ENCODE measurements at regions not wholly inside any gene's neighbourhood (a gene's known extent, or its start where the extent isn't known, plus 50 kb on each side); places are given as distances from the start of the nearest gene placed in this dataset.

GRCh38 chr6:140594806-140595128, 1220.3 kb upstream of the CITED2 start:
- Mint-ChIP-seq H3K9me3 (peaks cover 22% of the 10 kb centered on the region), H3K4me1 (ENCODE audit: low read depth) (no peaks in the 10 kb centered on the region), H3K27me3 (no peaks in the 10 kb centered on the region), H3K4me3 (no peak overlapping the region), H3K27ac (no peak overlapping the region), H3K36me3 (ENCODE audit: low read depth) (no peaks in the 10 kb centered on the region)
- intact Hi-C loops (cut with micrococcal nuclease), result no loop called here

- no peaks in the 10 kb centered on the region for H3K27me3 Mint-ChIP-seq
- H3K36me3 Mint-ChIP-seq (ENCODE audit: low read depth), result no peaks in the 10 kb centered on the region
- H3K4me3 Mint-ChIP-seq, result no peak overlapping the region
- no peak overlapping the region for H3K27ac Mint-ChIP-seq
- peaks cover 22% of the 10 kb centered on the region for H3K9me3 Mint-ChIP-seq
- H3K4me1 Mint-ChIP-seq (ENCODE audit: low read depth), result no peaks in the 10 kb centered on the region
- intact Hi-C loops (cut with micrococcal nuclease), result no loop called here
These were observed 1218.4 kb upstream of the CITED2 start for GRCh38 chr6:140592877-140593276.

- intact Hi-C loops (cut with micrococcal nuclease), result no loop called here
- Mint-ChIP-seq H3K36me3 (ENCODE audit: low read depth) (no peaks in the 10 kb centered on the region), H3K9me3 (peaks cover 32% of the 10 kb centered on the region), H3K4me3 (no peak overlapping the region), H3K27ac (no peak overlapping the region), H3K27me3 (no peaks in the 10 kb centered on the region), H3K4me1 (ENCODE audit: low read depth) (no peaks in the 10 kb centered on the region)
These were observed 1216.2 kb upstream of the CITED2 start for GRCh38 chr6:140590641-140591040.

GRCh38 chr6:140586426-140587061, 1212.1 kb upstream of the CITED2 start:
- Mint-ChIP-seq H3K4me3 (no peak overlapping the region), H3K9me3 (peaks cover 19% of the 10 kb centered on the region), H3K4me1 (ENCODE audit: low read depth) (peaks cover 4% of the 10 kb centered on the region), H3K36me3 (ENCODE audit: low read depth) (no peaks in the 10 kb centered on the region), H3K27ac (no peak overlapping the region), H3K27me3 (no peaks in the 10 kb centered on the region)
- intact Hi-C loops (cut with micrococcal nuclease), result no loop called here

- H3K4me1 Mint-ChIP-seq (ENCODE audit: low read depth), result peaks cover 8% of the 10 kb centered on the region
- no peak overlapping the region for H3K4me3 Mint-ChIP-seq
- H3K9me3 Mint-ChIP-seq, result peaks cover 26% of the 10 kb centered on the region
- intact Hi-C loops (cut with micrococcal nuclease), result no loop called here
- H3K27me3 Mint-ChIP-seq, result no peaks in the 10 kb centered on the region
- no peaks in the 10 kb centered on the region for H3K36me3 Mint-ChIP-seq (ENCODE audit: low read depth)
- H3K27ac Mint-ChIP-seq, result no peak overlapping the region
These were observed 1207.2 kb upstream of the CITED2 start for GRCh38 chr6:140581601-140582000.

- Mint-ChIP-seq H3K27ac (no peak overlapping the region), H3K4me3 (no peak overlapping the region)
- intact Hi-C loops (cut with micrococcal nuclease), result no loop called here
These were observed 1205.5 kb upstream of the CITED2 start for GRCh38 chr6:140579918-140580317.

GRCh38 chr6:140576004-140576555, 1201.6 kb upstream of the CITED2 start:
- Mint-ChIP-seq H3K27ac (no peak overlapping the region), H3K4me3 (no peak overlapping the region)

More at GRCh38 chr6:140579918-140580317, 1205.5 kb upstream of the CITED2 start:
- no peaks in the 10 kb centered on the region for H3K36me3 Mint-ChIP-seq (ENCODE audit: low read depth)
- peaks cover 11% of the 10 kb centered on the region for H3K4me1 Mint-ChIP-seq (ENCODE audit: low read depth)
- no peaks in the 10 kb centered on the region for H3K27me3 Mint-ChIP-seq
- H3K9me3 Mint-ChIP-seq, result peaks cover 26% of the 10 kb centered on the region

GRCh38 chr6:140572867-140573266, 1198.4 kb upstream of the CITED2 start:
- intact Hi-C loops (cut with micrococcal nuclease), result no loop called here
- Mint-ChIP-seq H3K9me3 (peaks cover 10% of the 10 kb centered on the region), H3K4me3 (no peak overlapping the region), H3K4me1 (ENCODE audit: low read depth) (peaks cover 14% of the 10 kb centered on the region), H3K27me3 (no peaks in the 10 kb centered on the region), H3K36me3 (ENCODE audit: low read depth) (no peaks in the 10 kb centered on the region), H3K27ac (no peak overlapping the region)

More at GRCh38 chr6:140576004-140576555, 1201.6 kb upstream of the CITED2 start:
- H3K4me1 Mint-ChIP-seq (ENCODE audit: low read depth), result peaks cover 14% of the 10 kb centered on the region
- H3K27me3 Mint-ChIP-seq, result no peaks in the 10 kb centered on the region
- H3K36me3 Mint-ChIP-seq (ENCODE audit: low read depth), result no peaks in the 10 kb centered on the region
- peaks cover 16% of the 10 kb centered on the region for H3K9me3 Mint-ChIP-seq
- intact Hi-C loops (cut with micrococcal nuclease), result no loop called here

- no peak overlapping the region for H3K4me3 Mint-ChIP-seq
- no peak overlapping the region for H3K27ac Mint-ChIP-seq
- H3K36me3 Mint-ChIP-seq (ENCODE audit: low read depth), result no peaks in the 10 kb centered on the region
- H3K27me3 Mint-ChIP-seq, result no peaks in the 10 kb centered on the region
- peaks cover 10% of the 10 kb centered on the region for H3K9me3 Mint-ChIP-seq
- intact Hi-C loops (cut with micrococcal nuclease), result no loop called here
- H3K4me1 Mint-ChIP-seq (ENCODE audit: low read depth), result peaks cover 14% of the 10 kb centered on the region
These were observed 1197.7 kb upstream of the CITED2 start for GRCh38 chr6:140572129-140572528.

GRCh38 chr6:140571145-140571544, 1196.7 kb upstream of the CITED2 start:
- Mint-ChIP-seq H3K9me3 (peaks cover 10% of the 10 kb centered on the region), H3K4me1 (ENCODE audit: low read depth) (peaks cover 8% of the 10 kb centered on the region), H3K27me3 (no peaks in the 10 kb centered on the region), H3K36me3 (ENCODE audit: low read depth) (no peaks in the 10 kb centered on the region), H3K4me3 (no peak overlapping the region), H3K27ac (no peak overlapping the region)
- intact Hi-C loops (cut with micrococcal nuclease), result no loop called here

- Mint-ChIP-seq H3K4me1 (ENCODE audit: low read depth) (peaks cover 5% of the 10 kb centered on the region), H3K36me3 (ENCODE audit: low read depth) (no peaks in the 10 kb centered on the region), H3K27ac (no peak overlapping the region), H3K27me3 (no peaks in the 10 kb centered on the region), H3K4me3 (no peak overlapping the region), H3K9me3 (peaks cover 10% of the 10 kb centered on the region)
- intact Hi-C loops (cut with micrococcal nuclease), result no loop called here
These were observed 1193.0 kb upstream of the CITED2 start for GRCh38 chr6:140567466-140567865.

GRCh38 chr6:140566781-140567277, 1192.4 kb upstream of the CITED2 start:
- Mint-ChIP-seq H3K4me3 (no peak overlapping the region), H3K9me3 (peaks cover 10% of the 10 kb centered on the region), H3K4me1 (ENCODE audit: low read depth) (no peaks in the 10 kb centered on the region), H3K27ac (no peak overlapping the region), H3K36me3 (ENCODE audit: low read depth) (no peaks in the 10 kb centered on the region), H3K27me3 (no peaks in the 10 kb centered on the region)
- intact Hi-C loops (cut with micrococcal nuclease), result no loop called here

GRCh38 chr6:140563728-140564127, 1189.3 kb upstream of the CITED2 start:
- H3K27me3 Mint-ChIP-seq, result no peaks in the 10 kb centered on the region
- H3K4me3 Mint-ChIP-seq, result no peak overlapping the region
- H3K9me3 Mint-ChIP-seq, result peaks cover 8% of the 10 kb centered on the region
- no peaks in the 10 kb centered on the region for H3K36me3 Mint-ChIP-seq (ENCODE audit: low read depth)
- no peak overlapping the region for H3K27ac Mint-ChIP-seq
- peaks cover 5% of the 10 kb centered on the region for H3K4me1 Mint-ChIP-seq (ENCODE audit: low read depth)
- intact Hi-C loops (cut with micrococcal nuclease), result no loop called here

- H3K4me3 Mint-ChIP-seq, result no peak overlapping the region
- no peak overlapping the region for H3K27ac Mint-ChIP-seq
- H3K4me1 Mint-ChIP-seq (ENCODE audit: low read depth), result peaks cover 5% of the 10 kb centered on the region
- peaks cover 12% of the 10 kb centered on the region for H3K9me3 Mint-ChIP-seq
- H3K36me3 Mint-ChIP-seq (ENCODE audit: low read depth), result no peaks in the 10 kb centered on the region
- intact Hi-C loops (cut with micrococcal nuclease), result no loop called here
- H3K27me3 Mint-ChIP-seq, result no peaks in the 10 kb centered on the region
These were observed 1187.3 kb upstream of the CITED2 start for GRCh38 chr6:140561701-140562100.

- H3K4me3 Mint-ChIP-seq, result no peak overlapping the region
- intact Hi-C loops (cut with micrococcal nuclease), result no loop called here
- no peak overlapping the region for H3K27ac Mint-ChIP-seq
- H3K9me3 Mint-ChIP-seq, result peaks cover 12% of the 10 kb centered on the region
- H3K27me3 Mint-ChIP-seq, result no peaks in the 10 kb centered on the region
- H3K36me3 Mint-ChIP-seq (ENCODE audit: low read depth), result no peaks in the 10 kb centered on the region
- H3K4me1 Mint-ChIP-seq (ENCODE audit: low read depth), result peaks cover 5% of the 10 kb centered on the region
These were observed 1186.2 kb upstream of the CITED2 start for GRCh38 chr6:140560671-140561070.

Measured in dendritic cell treated with granulocyte-macrophage colony-stimulating factor and Interleukin-4, amounts not matched to agents 40 ng/mL and 50 ng/mL, for 4 days (primary cell).